Activated T-cell treated with anti-CD3 and anti-CD28 coated beads, Interleukin-2, amount 50 U/mL, for 1 hour (primary cell): ENCODE measurements at regions not wholly inside any gene's neighbourhood (a gene's known extent, or its start where the extent isn't known, plus 50 kb on each side); places are given as distances from the start of the nearest gene placed in this dataset.

Experiments used
- DNase-seq: peaks from one replicate; pipeline ENCODE4 v3.0.0-alpha.2; 2020

- no peak for DNase-seq
Observed at GRCh38 chr10:21167288-21168010, 270.3 kb upstream of the NEBL start.

DNA sequence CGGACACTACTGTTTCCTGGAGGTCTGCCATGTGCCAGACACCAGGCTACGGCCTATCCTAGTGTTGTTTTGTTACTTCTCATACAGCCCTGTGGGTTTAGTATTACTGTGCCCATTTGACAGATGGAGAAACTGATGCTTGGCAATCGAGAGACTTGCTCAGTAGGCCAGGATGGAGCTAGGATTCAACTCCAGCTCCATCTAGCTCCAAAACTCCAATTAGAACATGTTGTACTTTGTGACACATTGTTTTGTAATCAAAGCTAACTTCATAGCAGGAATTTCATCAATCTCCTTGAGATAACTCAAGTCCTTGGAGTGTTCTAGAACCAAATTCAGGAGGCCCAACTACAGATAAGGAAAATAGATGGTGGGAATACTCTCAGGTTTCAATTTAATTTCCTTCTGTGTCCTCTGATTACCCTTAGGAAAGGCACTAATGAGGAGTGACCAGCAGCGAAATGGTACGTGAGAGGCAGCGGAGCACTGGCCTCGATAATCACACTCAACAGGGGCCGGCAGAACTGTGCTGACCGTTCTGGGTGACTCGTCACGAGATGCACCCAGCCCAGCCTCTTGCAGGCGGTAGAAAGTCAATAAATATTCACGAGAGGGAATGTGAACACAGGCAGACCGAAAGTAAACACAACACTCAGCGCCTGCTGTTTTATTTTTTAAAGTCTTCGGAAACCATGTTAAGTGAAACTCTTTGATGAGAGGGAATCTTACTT lies 269.6 kb upstream of the NEBL start:
- no peak for DNase-seq

- DNase-seq: no peak
Observed at GRCh38 chr10:21165489-21165888, 268.4 kb upstream of the NEBL start.

- no peak for DNase-seq
Observed at GRCh38 chr10:21164687-21165086, 267.6 kb upstream of the NEBL start.

DNA sequence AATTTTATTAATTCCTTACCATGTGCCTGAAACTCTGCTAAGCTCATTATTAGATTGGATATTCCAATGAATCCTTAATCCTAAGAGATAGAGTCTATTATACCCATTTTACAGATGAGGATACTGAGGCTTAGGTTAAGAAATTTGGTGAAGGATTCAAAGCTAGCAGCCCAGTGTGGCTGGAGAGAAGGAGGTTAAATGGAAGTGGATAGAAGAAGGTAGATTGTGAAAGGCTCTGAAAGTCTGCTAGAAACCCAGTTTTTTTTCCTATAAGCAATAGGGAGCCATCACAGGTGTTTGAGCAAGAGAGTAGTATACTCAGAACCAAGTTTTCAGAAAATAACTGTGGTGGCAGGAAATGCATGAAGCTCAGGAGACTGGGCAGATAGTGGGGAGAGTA lies 265.8 kb upstream of the NEBL start:
- DNase-seq: no peak

- DNase-seq: no peak
Observed at GRCh38 chr10:21161647-21162046, 264.5 kb upstream of the NEBL start.

DNA sequence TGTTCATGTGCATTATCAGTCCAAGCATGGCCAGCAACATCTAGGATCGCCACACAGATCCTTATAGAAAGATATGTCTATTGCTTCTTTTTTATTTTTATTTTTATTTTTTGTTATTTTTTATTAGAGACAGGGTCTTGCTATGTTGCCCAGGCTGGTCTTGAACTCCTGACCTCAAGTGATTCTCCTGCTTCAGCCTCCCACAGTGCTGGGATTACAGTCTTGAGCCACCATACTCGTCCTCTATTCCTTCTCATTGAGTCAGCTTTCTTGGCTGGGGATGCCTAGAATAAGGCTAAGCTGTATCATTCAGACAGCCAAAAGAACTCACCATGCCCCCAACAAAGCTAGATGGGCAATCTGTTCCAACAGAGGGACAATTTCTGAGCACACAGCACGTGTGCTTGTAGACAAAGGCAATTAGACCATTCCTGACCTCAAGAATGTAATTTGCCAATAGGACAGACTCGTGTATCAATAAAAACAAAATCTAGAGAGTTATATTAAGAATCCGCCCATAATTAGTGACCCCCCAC lies 264.0 kb upstream of the NEBL start:
- DNase-seq: no peak

- no peak for DNase-seq
Observed at GRCh38 chr10:21160116-21160515, 263.0 kb upstream of the NEBL start.

DNA sequence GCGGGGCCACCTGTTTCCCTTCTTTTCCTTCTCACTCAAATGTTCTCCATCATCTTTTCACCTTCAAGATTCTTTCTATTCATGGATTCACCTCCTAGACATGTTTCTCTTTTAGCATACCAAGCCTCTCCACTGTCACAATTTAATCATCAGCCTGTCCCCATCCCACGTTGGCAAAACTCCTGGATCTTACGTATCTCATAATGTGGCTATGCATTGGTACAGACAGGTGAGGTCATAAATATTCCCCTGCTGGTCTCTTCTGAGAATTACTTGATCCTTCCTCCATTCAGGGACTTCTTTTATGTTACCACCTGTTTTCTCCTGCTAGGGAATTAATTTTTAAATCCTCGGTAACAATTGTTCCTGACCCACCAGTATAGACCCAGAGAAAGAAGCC lies 262.6 kb upstream of the NEBL start:
- DNase-seq: no peak

- no peak for DNase-seq
Observed at GRCh38 chr10:21158301-21158700, 261.2 kb upstream of the NEBL start.

DNA sequence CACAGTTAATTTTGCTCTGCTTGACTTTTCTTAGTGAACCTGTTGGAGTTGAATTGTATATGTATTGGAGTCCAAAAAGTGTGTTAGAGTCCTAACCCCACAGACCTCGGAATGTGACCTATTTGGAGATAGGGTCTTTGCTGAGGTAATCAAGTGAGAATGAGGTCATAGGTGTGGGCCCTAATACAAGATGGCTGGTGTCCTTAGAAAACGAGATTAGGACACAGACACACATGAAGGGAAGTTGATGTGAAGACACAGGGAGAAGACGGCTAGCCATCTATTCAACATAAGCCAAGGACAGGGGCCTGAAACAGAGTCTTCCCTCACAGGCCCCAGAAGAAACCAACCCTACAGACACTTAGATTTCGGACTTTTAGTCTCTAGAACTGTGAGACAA lies 260.6 kb upstream of the NEBL start:
- no peak for DNase-seq

DNA sequence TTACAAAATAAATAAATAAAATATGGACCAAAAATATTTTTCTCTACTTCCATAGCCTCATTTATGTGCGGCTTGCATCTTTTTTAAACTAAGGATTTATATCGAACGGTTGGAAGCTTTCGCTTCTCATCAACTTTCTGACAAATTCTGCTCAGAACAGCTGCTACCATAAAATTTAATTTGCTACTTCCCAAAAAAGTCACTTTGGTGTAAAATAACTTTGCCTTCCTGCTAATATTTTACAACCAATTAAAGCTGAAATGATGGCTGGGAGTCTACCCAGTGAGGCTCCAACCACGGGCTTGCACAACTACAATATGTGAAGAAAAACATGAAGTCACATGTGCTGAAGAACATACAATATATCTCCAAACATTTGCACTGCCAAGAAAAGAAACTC lies 253.1 kb upstream of the NEBL start:
- no peak for DNase-seq

DNA sequence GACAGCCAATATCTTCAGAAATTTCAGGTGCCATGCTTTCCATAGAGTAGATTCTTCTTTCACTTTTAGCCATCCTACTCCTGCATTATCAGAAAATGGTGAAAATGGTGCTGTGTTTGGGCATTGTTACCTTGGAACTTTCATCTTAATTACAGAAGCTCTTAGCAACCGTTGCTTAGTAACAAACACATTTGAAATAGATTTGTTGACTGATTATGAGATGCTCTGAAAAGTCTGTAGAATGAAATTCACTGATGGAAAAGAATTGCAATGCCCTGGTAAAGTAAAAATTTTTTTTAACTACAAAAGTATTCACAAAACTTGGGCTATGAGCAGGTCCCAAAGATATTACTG lies 249.3 kb upstream of the NEBL start:
- no peak for DNase-seq

DNA sequence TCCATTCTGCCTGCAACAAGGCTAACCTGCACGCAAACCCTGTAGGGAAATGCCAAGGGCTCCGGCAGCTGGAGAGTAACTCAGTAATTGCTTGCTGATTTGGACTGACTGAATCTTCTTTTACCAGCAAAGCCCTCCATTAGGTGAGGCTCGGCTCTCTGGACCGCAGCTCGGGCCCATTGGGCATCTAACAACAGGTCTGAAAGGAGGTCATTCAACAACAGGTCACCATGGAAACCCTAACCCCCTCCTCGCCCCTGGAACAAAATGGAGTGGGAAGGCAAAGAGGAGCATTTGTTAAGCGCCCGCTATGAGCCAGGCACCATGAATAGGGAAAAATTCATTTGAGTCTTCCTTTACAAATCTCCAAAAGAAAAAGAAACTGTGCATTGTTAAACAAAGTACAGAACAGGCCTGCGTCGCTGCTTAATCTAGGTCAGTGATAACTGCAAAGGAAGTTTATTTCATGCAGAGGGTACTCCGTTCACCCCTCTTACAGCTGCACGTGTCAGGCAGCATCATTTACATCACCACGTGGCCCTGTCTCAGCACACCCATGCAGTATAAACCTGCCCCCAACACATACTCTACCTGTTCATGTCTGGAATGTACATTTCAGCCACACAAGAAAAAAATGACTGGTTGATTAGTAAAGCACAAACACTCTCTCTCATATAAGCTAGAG lies 248.8 kb upstream of the NEBL start:
- DNase-seq: no peak

- DNase-seq: no peak
Observed at GRCh38 chr10:21144047-21144446, 246.9 kb upstream of the NEBL start.

DNA sequence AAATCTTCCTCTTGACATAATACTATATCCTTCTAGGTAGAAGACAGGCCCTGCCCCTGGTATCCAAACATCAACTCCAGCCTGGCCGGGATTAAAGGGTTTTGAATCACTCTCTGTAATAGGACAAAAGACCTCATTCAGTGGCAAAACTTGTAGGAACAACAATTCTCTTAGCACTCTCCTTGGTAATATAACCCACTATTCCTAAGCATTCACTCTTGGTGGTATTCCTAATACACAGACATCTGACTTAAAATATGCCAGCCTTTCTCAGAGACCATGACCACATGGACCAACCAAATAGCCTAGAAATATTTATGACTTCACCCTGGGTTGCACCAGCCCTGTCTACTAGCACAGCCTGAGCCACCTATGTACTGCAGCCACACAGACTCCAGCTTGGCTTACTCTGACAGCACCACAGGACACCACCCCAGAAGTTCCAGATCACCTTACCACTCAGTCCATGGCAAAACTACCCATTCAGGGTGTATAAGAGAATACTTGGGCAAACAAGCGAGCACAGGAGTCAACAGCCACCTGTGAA lies 244.9 kb upstream of the NEBL start:
- DNase-seq: no peak

- DNase-seq: no peak
Observed at GRCh38 chr10:21138769-21139340, 241.7 kb upstream of the NEBL start.

GRCh38 chr10:21135023-21135931 lies 238.2 kb upstream of the NEBL start:
- DNase-seq: no peak

GRCh38 chr10:21134645-21135022 lies 237.5 kb upstream of the NEBL start:
- no peak for DNase-seq

GRCh38 chr10:21130683-21131442 lies 233.8 kb upstream of the NEBL start:
- no peak for DNase-seq

- no peak for DNase-seq
Observed at GRCh38 chr10:21130108-21130507, 233.0 kb upstream of the NEBL start.
